SK-N-SH treated with all-trans-retinoic acid at 6 μM for 48 hours (cell line): ENCODE measurements at regions not wholly inside any gene's neighbourhood (a gene's known extent, or its start where the extent isn't known, plus 50 kb on each side); places are given as distances from the start of the nearest gene placed in this dataset.
"Not testable (repeated sequence)": the region's sequence is repeated elsewhere in the genome, so short reads cannot be mapped to it uniquely, and the experiment has no call there.

Source experiments
- ATAC-seq: fragments of 200-7000 bp; cut with Tn5 transposase; 3 replicates; pipeline ENCODE4 v1.9.1; 2020; ENCODE audit warnings: mild to moderate bottlenecking, moderate library complexity
- ARNTL ChIP-seq: fragments of 450-650 bp; formaldehyde crosslinking; IDR thresholded peaks from 2 replicates; pipeline ENCODE4 v1.5.0; 2020; ENCODE audit warnings: low read depth, mild to moderate bottlenecking, moderate library complexity, borderline replicate concordance
- BACH2 ChIP-seq: fragments of 250-450 bp; sonication (Bioruptor Pico); IDR thresholded peaks from 2 replicates; pipeline ENCODE4 v1.9.0; 2021; ENCODE audit warnings: mild to moderate bottlenecking, borderline replicate concordance
- CSDC2 ChIP-seq: fragments of 250-450 bp; sonication (Bioruptor Pico); IDR thresholded peaks from 2 replicates; pipeline ENCODE4 v1.5.0; 2020; ENCODE audit warnings: mild to moderate bottlenecking, moderate library complexity
- CSRNP3 ChIP-seq: fragments of 250-450 bp; sonication (Bioruptor Pico); IDR thresholded peaks from 2 replicates; pipeline ENCODE4 v1.5.1; 2021; ENCODE audit warnings: mild to moderate bottlenecking, moderate library complexity
- ESRRG ChIP-seq: fragments of 250-450 bp; sonication (Bioruptor Pico); IDR thresholded peaks from 2 replicates; pipeline ENCODE4 v1.6.1; 2021; ENCODE audit warnings: mild to moderate bottlenecking
- GLIS3 ChIP-seq: fragments of 250-450 bp; sonication (Bioruptor Pico); IDR thresholded peaks from 2 replicates; pipeline ENCODE4 v1.5.0; 2020; ENCODE audit warnings: mild to moderate bottlenecking, moderate library complexity
- ISL1 ChIP-seq: fragments of 250-450 bp; sonication (Bioruptor Pico); IDR thresholded peaks from 2 replicates; pipeline ENCODE4 v2.1.2; 2022; ENCODE audit warnings: mild to moderate bottlenecking, moderate library complexity
- OSR1 ChIP-seq: fragments of 250-450 bp; sonication (Bioruptor Pico); IDR thresholded peaks from 2 replicates; pipeline ENCODE4 v1.8.0; 2022; ENCODE audit warnings: moderate library complexity, mild to moderate bottlenecking, inconsistent platforms
- PPARA ChIP-seq: fragments of 250-450 bp; sonication (Bioruptor Pico); IDR thresholded peaks from 2 replicates; pipeline ENCODE4 v1.5.0; 2020; ENCODE audit warnings: mild to moderate bottlenecking, borderline replicate concordance
- RARB ChIP-seq: fragments of 250-450 bp; sonication (Bioruptor Pico); IDR thresholded peaks from 2 replicates; pipeline ENCODE4 v1.8.0; 2021; ENCODE audit warnings: mild to moderate bottlenecking, moderate library complexity
- SNAI2 ChIP-seq: fragments of 250-450 bp; sonication (Bioruptor Pico); IDR thresholded peaks from 2 replicates; pipeline ENCODE4 v1.5.0; 2020; ENCODE audit warnings: mild to moderate bottlenecking, moderate library complexity
- TCF4 ChIP-seq: fragments of 250-450 bp; sonication (Bioruptor Pico); IDR thresholded peaks from 2 replicates; pipeline ENCODE4 v1.8.0; 2021; ENCODE audit warnings: mild to moderate bottlenecking, moderate library complexity, borderline replicate concordance
- TOX ChIP-seq: fragments of 250-450 bp; sonication (Bioruptor Pico); IDR thresholded peaks from 2 replicates; pipeline ENCODE4 v1.8.0; 2021; ENCODE audit warnings: mild to moderate bottlenecking, moderate library complexity, borderline replicate concordance
- ZC3H10 ChIP-seq: fragments of 250-450 bp; sonication (Bioruptor Pico); IDR thresholded peaks from 2 replicates; pipeline ENCODE4 v1.5.1; 2021; ENCODE audit warnings: mild to moderate bottlenecking, moderate library complexity
- ZFP3 ChIP-seq: fragments of 250-450 bp; sonication (Bioruptor Pico); IDR thresholded peaks from 2 replicates; pipeline ENCODE4 v1.5.0; 2020; ENCODE audit warnings: mild to moderate bottlenecking, moderate library complexity
- ZFP30 ChIP-seq: fragments of 450-650 bp; formaldehyde crosslinking; IDR thresholded peaks from 2 replicates; pipeline ENCODE4 v1.5.0; 2022; ENCODE audit warnings: mild to moderate bottlenecking, moderate library complexity
- ZNF565 ChIP-seq: fragments of 450-650 bp; formaldehyde crosslinking; conservative IDR thresholded peaks from 2 replicates; pipeline ENCODE4 v1.5.0; 2020; ENCODE audit warnings: low read depth, mild to moderate bottlenecking, moderate library complexity
- ZNF70 ChIP-seq: fragments of 450-650 bp; formaldehyde crosslinking; IDR thresholded peaks from 2 replicates; pipeline ENCODE4 v1.5.0; 2020; ENCODE audit warnings: mild to moderate bottlenecking, moderate library complexity
- ZNF8 ChIP-seq: fragments of 450-650 bp; formaldehyde crosslinking; IDR thresholded peaks from 2 replicates; pipeline ENCODE4 v1.5.0; 2020; ENCODE audit warnings: mild to moderate bottlenecking, moderate library complexity
- TF ChIP-seq, protein P1 (sequence below): fragments of 250-450 bp; sonication (Bioruptor Pico); IDR thresholded peaks from 2 replicates; pipeline ENCODE4 v1.5.1; 2020; ENCODE audit warnings: low read depth, mild to moderate bottlenecking, moderate library complexity
- TF ChIP-seq, protein P2 (sequence below): fragments of 250-450 bp; sonication (Bioruptor Pico); IDR thresholded peaks from 2 replicates; pipeline ENCODE4 v1.8.0; 2020; ENCODE audit warnings: mild to moderate bottlenecking, moderate library complexity, borderline replicate concordance
- TF ChIP-seq, protein P3 (sequence below): fragments of 250-450 bp; sonication (Bioruptor Pico); IDR thresholded peaks from 2 replicates; pipeline ENCODE4 v1.8.0; 2021; ENCODE audit warnings: low read depth, mild to moderate bottlenecking, moderate library complexity, borderline replicate concordance

GRCh38 chr5:125683669-125684068, 739.5 kb upstream of the GRAMD2B start:
- peak; percentile 26; the same call in 1 of the 3 replicates for ATAC-seq
- TF ChIP-seq PPARA (CRISPR knock-in tag) (no peak), SNAI2 (CRISPR knock-in tag) (no peak), ZNF565 (no peak), ZC3H10 (CRISPR knock-in tag) (no peak), ZFP30 (CRISPR knock-in tag) (no peak)
- TF ChIP-seq, protein P1, sequence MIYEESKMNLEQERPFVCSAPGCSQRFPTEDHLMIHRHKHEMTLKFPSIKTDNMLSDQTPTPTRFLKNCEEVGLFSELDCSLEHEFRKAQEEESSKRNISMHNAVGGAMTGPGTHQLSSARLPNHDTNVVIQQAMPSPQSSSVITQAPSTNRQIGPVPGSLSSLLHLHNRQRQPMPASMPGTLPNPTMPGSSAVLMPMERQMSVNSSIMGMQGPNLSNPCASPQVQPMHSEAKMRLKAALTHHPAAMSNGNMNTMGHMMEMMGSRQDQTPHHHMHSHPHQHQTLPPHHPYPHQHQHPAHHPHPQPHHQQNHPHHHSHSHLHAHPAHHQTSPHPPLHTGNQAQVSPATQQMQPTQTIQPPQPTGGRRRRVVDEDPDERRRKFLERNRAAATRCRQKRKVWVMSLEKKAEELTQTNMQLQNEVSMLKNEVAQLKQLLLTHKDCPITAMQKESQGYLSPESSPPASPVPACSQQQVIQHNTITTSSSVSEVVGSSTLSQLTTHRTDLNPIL: no peak
- TF ChIP-seq, protein P2, sequence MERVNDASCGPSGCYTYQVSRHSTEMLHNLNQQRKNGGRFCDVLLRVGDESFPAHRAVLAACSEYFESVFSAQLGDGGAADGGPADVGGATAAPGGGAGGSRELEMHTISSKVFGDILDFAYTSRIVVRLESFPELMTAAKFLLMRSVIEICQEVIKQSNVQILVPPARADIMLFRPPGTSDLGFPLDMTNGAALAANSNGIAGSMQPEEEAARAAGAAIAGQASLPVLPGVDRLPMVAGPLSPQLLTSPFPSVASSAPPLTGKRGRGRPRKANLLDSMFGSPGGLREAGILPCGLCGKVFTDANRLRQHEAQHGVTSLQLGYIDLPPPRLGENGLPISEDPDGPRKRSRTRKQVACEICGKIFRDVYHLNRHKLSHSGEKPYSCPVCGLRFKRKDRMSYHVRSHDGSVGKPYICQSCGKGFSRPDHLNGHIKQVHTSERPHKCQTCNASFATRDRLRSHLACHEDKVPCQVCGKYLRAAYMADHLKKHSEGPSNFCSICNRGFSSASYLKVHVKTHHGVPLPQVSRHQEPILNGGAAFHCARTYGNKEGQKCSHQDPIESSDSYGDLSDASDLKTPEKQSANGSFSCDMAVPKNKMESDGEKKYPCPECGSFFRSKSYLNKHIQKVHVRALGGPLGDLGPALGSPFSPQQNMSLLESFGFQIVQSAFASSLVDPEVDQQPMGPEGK (CRISPR knock-in tag): no peak

DNA sequence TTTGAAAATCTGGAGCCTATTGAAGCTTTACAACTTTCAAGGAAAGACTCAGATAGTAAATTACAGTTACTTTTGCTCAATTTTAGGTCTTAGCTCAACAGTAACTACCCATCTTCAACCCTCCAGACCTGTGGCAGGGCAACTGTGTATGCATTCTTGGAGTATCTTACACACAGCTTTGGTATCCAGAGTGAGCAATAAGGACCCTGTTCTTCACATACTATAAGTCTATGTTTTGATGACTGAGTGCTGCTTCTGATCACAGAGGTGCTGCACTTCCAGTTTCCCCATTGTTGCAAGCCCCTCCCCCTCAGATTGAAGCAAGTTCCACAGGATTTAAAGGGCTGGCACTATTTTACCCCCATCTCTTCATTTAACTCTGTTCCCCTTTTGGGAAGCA, 737.4 kb upstream of the GRAMD2B start:
- ATAC-seq: no peak
- TF ChIP-seq ESRRG (CRISPR knock-in tag): no peak
- no peak for TF ChIP-seq SNAI2 (CRISPR knock-in tag)
- no peak for TF ChIP-seq RARB (CRISPR knock-in tag)
- TF ChIP-seq OSR1 (CRISPR knock-in tag): no peak
- TF ChIP-seq TOX: no peak
- no peak for TF ChIP-seq PPARA (CRISPR knock-in tag)
- no peak for TF ChIP-seq ZFP3
- no peak for TF ChIP-seq CSRNP3 (CRISPR knock-in tag)
- TF ChIP-seq BACH2: no peak
- TF ChIP-seq TCF4 (CRISPR knock-in tag): no peak

- ATAC-seq: not testable (repeated sequence)
These were observed 731.3 kb upstream of the GRAMD2B start for GRCh38 chr5:125691738-125692530.

GRCh38 chr5:125695996-125696655, 727.1 kb upstream of the GRAMD2B start:
- TF ChIP-seq BACH2: no peak
- TF ChIP-seq GLIS3: no peak
- TF ChIP-seq OSR1 (CRISPR knock-in tag): no peak
- TF ChIP-seq ZNF70 (CRISPR knock-in tag): no peak
- no peak for TF ChIP-seq PPARA (CRISPR knock-in tag)
- TF ChIP-seq RARB (CRISPR knock-in tag): no peak
- TF ChIP-seq ZNF8 (CRISPR knock-in tag): no peak
- no peak for TF ChIP-seq ISL1
- TF ChIP-seq CSDC2 (CRISPR knock-in tag): no peak
- TF ChIP-seq TCF4 (CRISPR knock-in tag): no peak
- no peak for TF ChIP-seq ESRRG (CRISPR knock-in tag)
- TF ChIP-seq ZFP30 (CRISPR knock-in tag): no peak
- no peak for TF ChIP-seq ARNTL (CRISPR knock-in tag)
- TF ChIP-seq, protein P2 (CRISPR knock-in tag): no peak
- TF ChIP-seq SNAI2 (CRISPR knock-in tag): no peak
- no peak for TF ChIP-seq ZFP3
- TF ChIP-seq, protein P3, sequence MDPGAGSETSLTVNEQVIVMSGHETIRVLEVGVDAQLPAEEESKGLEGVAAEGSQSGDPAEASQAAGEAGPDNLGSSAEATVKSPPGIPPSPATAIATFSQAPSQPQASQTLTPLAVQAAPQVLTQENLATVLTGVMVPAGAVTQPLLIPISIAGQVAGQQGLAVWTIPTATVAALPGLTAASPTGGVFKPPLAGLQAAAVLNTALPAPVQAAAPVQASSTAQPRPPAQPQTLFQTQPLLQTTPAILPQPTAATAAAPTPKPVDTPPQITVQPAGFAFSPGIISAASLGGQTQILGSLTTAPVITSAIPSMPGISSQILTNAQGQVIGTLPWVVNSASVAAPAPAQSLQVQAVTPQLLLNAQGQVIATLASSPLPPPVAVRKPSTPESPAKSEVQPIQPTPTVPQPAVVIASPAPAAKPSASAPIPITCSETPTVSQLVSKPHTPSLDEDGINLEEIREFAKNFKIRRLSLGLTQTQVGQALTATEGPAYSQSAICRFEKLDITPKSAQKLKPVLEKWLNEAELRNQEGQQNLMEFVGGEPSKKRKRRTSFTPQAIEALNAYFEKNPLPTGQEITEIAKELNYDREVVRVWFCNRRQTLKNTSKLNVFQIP (CRISPR knock-in tag): no peak
- ATAC-seq: peak; percentile 72
